ENCODE measurements at regions not wholly inside any gene's neighbourhood (a gene's known extent, or its start where the extent isn't known, plus 50 kb on each side); places are given as distances from the start of the nearest gene placed in this dataset.

GRCh38 chr2:57204364-57204763 lies 842.2 kb upstream of the VRK2 start:
- Histone ChIP-seq H3K27me3 (no peaks in the 10 kb centered on the region), H3K4me1 (no peaks in the 10 kb centered on the region), H3K9me3 (no peaks in the 10 kb centered on the region), H3K27ac (no peak overlapping the region), H3K36me3 (no peaks in the 10 kb centered on the region), H3K4me3 (no peak overlapping the region)
- DNase-seq: no peak
- no peak for TF ChIP-seq CTCF (IDR thresholded peaks at IDR 0.05)
- intact Hi-C loops (cut with DNase I; ENCODE audit: low total_unique reads): no loop called here

GRCh38 chr2:57205241-57205640 lies 841.4 kb upstream of the VRK2 start:
- Histone ChIP-seq H3K27me3 (no peaks in the 10 kb centered on the region), H3K36me3 (no peaks in the 10 kb centered on the region)
- intact Hi-C loops (cut with DNase I; ENCODE audit: low total_unique reads): no loop called here

GRCh38 chr2:57207191-57207590 lies 839.4 kb upstream of the VRK2 start:
- Histone ChIP-seq H3K4me1 (no peaks in the 10 kb centered on the region), H3K9me3 (no peaks in the 10 kb centered on the region), H3K4me3 (no peak overlapping the region), H3K27ac (no peak overlapping the region), H3K36me3 (no peaks in the 10 kb centered on the region), H3K27me3 (no peaks in the 10 kb centered on the region)
- DNase-seq: no peak
- intact Hi-C loops (cut with DNase I; ENCODE audit: low total_unique reads): no loop called here
- TF ChIP-seq CTCF (IDR thresholded peaks at IDR 0.05): no peak

More at GRCh38 chr2:57205241-57205640, 841.4 kb upstream of the VRK2 start:
- DNase-seq: no peak
- Histone ChIP-seq H3K9me3 (no peaks in the 10 kb centered on the region), H3K4me1 (no peaks in the 10 kb centered on the region), H3K27ac (no peak overlapping the region), H3K4me3 (no peak overlapping the region)
- no peak for TF ChIP-seq CTCF (IDR thresholded peaks at IDR 0.05)

GRCh38 chr2:57209799-57210198 lies 836.8 kb upstream of the VRK2 start:
- DNase-seq: no peak
- no peaks in the 10 kb centered on the region for H3K27me3 ChIP-seq

GRCh38 chr2:57210855-57211254 lies 835.8 kb upstream of the VRK2 start:
- Histone ChIP-seq H3K4me3 (no peak overlapping the region), H3K36me3 (no peaks in the 10 kb centered on the region), H3K9me3 (no peaks in the 10 kb centered on the region), H3K4me1 (no peaks in the 10 kb centered on the region), H3K27me3 (no peaks in the 10 kb centered on the region), H3K27ac (no peak overlapping the region)
- no peak for TF ChIP-seq CTCF (IDR thresholded peaks at IDR 0.05)
- DNase-seq: no peak
- intact Hi-C loops (cut with DNase I; ENCODE audit: low total_unique reads): no loop called here

More at GRCh38 chr2:57209799-57210198, 836.8 kb upstream of the VRK2 start:
- H3K4me1 ChIP-seq: no peaks in the 10 kb centered on the region
- TF ChIP-seq CTCF (IDR thresholded peaks at IDR 0.05): no peak
- no peaks in the 10 kb centered on the region for H3K36me3 ChIP-seq
- intact Hi-C loops (cut with DNase I; ENCODE audit: low total_unique reads): no loop called here
- H3K9me3 ChIP-seq: no peaks in the 10 kb centered on the region
- H3K4me3 ChIP-seq: no peak overlapping the region
- no peak overlapping the region for H3K27ac ChIP-seq

GRCh38 chr2:57217013-57217412 lies 829.6 kb upstream of the VRK2 start:
- H3K27ac ChIP-seq: no peak overlapping the region
- no peak for TF ChIP-seq CTCF (IDR thresholded peaks at IDR 0.05)
- intact Hi-C loops (cut with DNase I; ENCODE audit: low total_unique reads): no loop called here
- no peaks in the 10 kb centered on the region for H3K27me3 ChIP-seq
- no peak overlapping the region for H3K4me3 ChIP-seq
- no peak for DNase-seq
- H3K36me3 ChIP-seq: no peaks in the 10 kb centered on the region
- no peaks in the 10 kb centered on the region for H3K4me1 ChIP-seq
- peaks cover 0 to 18% (median 7%) of the 10 kb centered on the region in 3 donors for H3K9me3 ChIP-seq

Data from tibial artery (tissue), 4 donors.